ENCODE measurements at regions not wholly inside any gene's neighbourhood (a gene's known extent, or its start where the extent isn't known, plus 50 kb on each side); places are given as distances from the start of the nearest gene placed in this dataset.

- DNase-seq, result no peak
Measured at GRCh38 chr13:89255844-89256406, 1584.8 kb downstream of the SLITRK5 start.

- DNase-seq, result no peak
Measured at GRCh38 chr13:89267734-89268133, 1596.6 kb downstream of the SLITRK5 start.

GRCh38 chr13:89269737-89270136 lies 1598.6 kb downstream of the SLITRK5 start:
- no peak for DNase-seq

GRCh38 chr13:89270736-89271135 lies 1599.6 kb downstream of the SLITRK5 start:
- no peak for DNase-seq

- no peak for DNase-seq
Measured at GRCh38 chr13:89279374-89279773, 1608.2 kb downstream of the SLITRK5 start.

- no peak for DNase-seq
Measured at GRCh38 chr13:89281331-89281730, 1610.2 kb downstream of the SLITRK5 start.

GRCh38 chr13:89282241-89282640 lies 1611.1 kb downstream of the SLITRK5 start:
- no peak for DNase-seq

GRCh38 chr13:89287381-89287780 lies 1616.2 kb downstream of the SLITRK5 start:
- DNase-seq, result no peak

GRCh38 chr13:89294115-89294867 lies 1623.1 kb downstream of the SLITRK5 start:
- DNase-seq, result no peak

- DNase-seq, result no peak
Measured at GRCh38 chr13:89307278-89307677, 1636.1 kb downstream of the SLITRK5 start.

- no peak for DNase-seq
Measured at GRCh38 chr13:89310943-89311672, 1639.9 kb downstream of the SLITRK5 start.

- DNase-seq, result no peak
Measured at GRCh38 chr13:89315287-89315686, 1644.1 kb downstream of the SLITRK5 start.

GRCh38 chr13:89322466-89322865 lies 1651.3 kb downstream of the SLITRK5 start:
- no peak for DNase-seq

GRCh38 chr13:89324582-89324981 lies 1653.4 kb downstream of the SLITRK5 start:
- DNase-seq, result no peak

GRCh38 chr13:89343165-89343564 lies 1672.0 kb downstream of the SLITRK5 start:
- DNase-seq, result no peak

- DNase-seq, result no peak
Measured at GRCh38 chr13:89352384-89352783, 1681.2 kb downstream of the SLITRK5 start.

GRCh38 chr13:89361909-89362308 lies 1690.7 kb downstream of the SLITRK5 start:
- no peak for DNase-seq

GRCh38 chr13:89363144-89363543 lies 1692.0 kb downstream of the SLITRK5 start:
- DNase-seq, result no peak

- no peak for DNase-seq
Measured at GRCh38 chr13:89372193-89372592, 1701.0 kb downstream of the SLITRK5 start.

GRCh38 chr13:89375839-89376238 lies 1704.7 kb downstream of the SLITRK5 start:
- DNase-seq, result no peak

- DNase-seq, result no peak
Measured at GRCh38 chr13:89380101-89380500, 1708.9 kb downstream of the SLITRK5 start.

- no peak for DNase-seq
Measured at GRCh38 chr13:89382981-89383380, 1711.8 kb downstream of the SLITRK5 start.

GRCh38 chr13:89383891-89384290 lies 1712.7 kb downstream of the SLITRK5 start:
- DNase-seq, result no peak

GRCh38 chr13:89393758-89394304 lies 1722.7 kb downstream of the SLITRK5 start:
- DNase-seq, result no peak

Measured in NCI-H1092 (cell line).